ENCODE measurements at regions not wholly inside any gene's neighbourhood (a gene's known extent, or its start where the extent isn't known, plus 50 kb on each side); places are given as distances from the start of the nearest gene placed in this dataset.
"Not testable (repeated sequence)": the region's sequence is repeated elsewhere in the genome, so short reads cannot be mapped to it uniquely, and the experiment has no call there.

DNA sequence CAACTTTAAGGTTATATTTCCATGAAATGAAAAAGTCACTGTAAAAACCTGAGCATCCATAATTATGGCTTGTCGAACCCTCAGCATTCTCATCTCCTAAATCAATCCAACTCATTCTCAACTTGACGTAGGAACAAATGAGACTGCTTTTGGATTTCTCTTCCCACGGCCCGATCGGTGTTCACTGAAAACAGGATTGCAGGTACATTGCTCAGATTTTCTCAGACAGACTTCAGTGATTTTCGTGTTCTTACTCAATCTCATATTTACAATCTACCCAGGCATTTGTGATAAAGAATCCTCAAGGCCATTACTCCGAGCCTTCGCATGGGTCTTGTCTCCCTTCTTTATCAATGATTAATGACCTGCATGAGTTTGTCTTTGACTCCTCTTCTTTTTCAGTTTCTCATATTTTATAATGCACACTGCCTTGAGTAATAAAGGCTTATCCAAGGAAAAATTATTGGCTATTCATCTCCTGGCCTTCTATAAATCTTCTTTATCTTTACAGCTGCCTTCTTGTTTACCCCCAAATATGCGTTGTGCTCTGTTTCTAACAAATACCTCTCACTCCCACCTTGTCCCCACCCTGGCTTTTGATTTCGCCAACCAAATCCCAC is 90.4 kb upstream of the MYO3A start:
- no peak for ATAC-seq
- no peak overlapping the region for H3K27ac Mint-ChIP-seq

DNA sequence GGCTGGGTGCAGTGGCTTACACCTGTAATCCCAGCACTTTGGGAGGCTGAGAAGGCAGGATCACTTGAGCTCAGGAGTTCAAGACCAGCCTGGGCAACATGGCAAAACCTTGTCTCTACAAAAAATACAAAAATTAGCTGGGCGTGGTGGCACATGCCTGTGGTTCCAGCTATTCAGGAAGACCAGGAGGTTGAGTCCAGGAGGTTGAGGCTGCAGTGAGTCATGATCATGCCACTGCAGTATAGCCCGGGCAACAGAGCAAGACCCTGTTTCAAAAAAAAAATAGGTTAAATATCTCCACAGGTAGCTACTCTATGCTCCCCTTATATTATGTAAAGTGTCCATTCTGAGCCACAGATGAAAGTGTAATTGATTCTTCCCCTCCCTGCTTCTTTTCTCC is 89.3 kb upstream of the MYO3A start:
- not testable (repeated sequence) for H3K27me3 Mint-ChIP-seq; ATAC-seq; H3K27ac Mint-ChIP-seq; H3K36me3 Mint-ChIP-seq (ENCODE audit: low read depth); H3K9me3 Mint-ChIP-seq; H3K4me1 Mint-ChIP-seq; DNase-seq; H3K4me3 Mint-ChIP-seq

More for the DNA sequence above, 90.4 kb upstream of the MYO3A start:
- no peak overlapping the region for H3K4me3 Mint-ChIP-seq
- H3K27me3 Mint-ChIP-seq = peaks cover 2% of the 10 kb centered on the region
- H3K4me1 Mint-ChIP-seq = no peaks in the 10 kb centered on the region
- peaks cover 9% of the 10 kb centered on the region for H3K9me3 Mint-ChIP-seq
- H3K36me3 Mint-ChIP-seq (ENCODE audit: low read depth) = no peaks in the 10 kb centered on the region
- DNase-seq = no peak

DNA sequence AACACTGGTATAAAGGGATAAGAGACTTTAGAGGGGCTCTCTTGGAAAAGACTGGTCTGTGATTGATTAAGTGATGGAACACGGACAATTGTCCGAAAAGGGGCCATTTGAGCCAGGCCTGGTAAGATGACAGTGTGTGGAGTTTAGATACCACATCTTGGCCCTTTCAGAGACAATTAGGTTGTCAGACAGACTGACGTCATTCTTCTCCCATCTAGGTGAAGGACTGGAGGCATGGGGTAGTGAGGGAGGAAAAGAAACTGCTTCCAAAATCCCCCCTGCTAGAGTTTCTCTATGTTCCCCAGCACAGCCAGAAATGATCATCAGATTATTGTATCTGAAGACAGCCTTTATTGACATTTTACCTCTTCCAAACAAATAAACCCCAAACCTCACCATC is 84.8 kb upstream of the MYO3A start:
- Mint-ChIP-seq H3K27ac (no peak overlapping the region), H3K27me3 (peaks cover 12% of the 10 kb centered on the region), H3K9me3 (no peaks in the 10 kb centered on the region), H3K4me3 (no peak overlapping the region), H3K4me1 (no peaks in the 10 kb centered on the region), H3K36me3 (ENCODE audit: low read depth) (no peaks in the 10 kb centered on the region)
- DNase-seq (no peak), ATAC-seq (no peak)

DNA sequence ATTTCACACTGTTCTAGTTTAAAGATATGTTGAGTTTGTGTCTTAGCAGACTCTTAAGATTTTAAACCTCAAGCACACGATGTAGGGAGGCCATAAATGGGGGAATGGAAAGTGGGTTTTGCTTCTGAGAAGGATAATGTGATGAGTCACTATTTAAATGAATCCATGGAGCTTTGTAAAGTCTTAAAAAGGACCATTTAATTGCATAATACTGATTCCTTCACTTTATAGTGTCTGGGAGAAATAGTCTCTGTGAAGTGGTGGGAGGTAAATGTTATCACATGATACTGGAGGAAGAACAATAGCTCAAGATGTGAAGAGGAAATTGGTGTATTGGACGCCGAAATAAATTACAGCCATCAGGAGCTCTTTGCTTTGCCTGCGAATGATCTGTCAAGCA is 84.0 kb upstream of the MYO3A start:
- no peak for DNase-seq
- peaks cover 12% of the 10 kb centered on the region for H3K27me3 Mint-ChIP-seq
- ATAC-seq = no peak
- no peak overlapping the region for H3K27ac Mint-ChIP-seq
- no peaks in the 10 kb centered on the region for H3K36me3 Mint-ChIP-seq (ENCODE audit: low read depth)
- H3K4me3 Mint-ChIP-seq = no peak overlapping the region
- no peaks in the 10 kb centered on the region for H3K4me1 Mint-ChIP-seq
- H3K9me3 Mint-ChIP-seq = no peaks in the 10 kb centered on the region

DNA sequence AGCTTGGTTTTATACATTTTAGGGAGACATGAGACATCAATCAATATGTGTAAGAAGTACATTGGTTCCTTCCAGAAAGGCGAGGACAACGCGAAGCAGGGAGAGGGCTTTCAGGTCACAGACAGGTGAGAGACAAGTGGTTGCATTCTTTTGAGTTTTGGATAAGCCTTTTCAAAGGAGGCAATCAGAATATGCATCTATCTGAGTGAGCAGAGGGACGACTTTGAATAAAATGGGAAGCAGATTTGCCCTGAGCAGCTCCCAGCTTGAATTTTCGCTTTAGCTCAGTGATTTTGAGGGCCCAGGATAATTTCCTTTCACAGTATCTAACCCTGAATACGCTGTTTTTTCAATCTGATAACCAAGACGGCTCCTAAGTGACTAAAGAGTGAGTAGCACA is 82.5 kb upstream of the MYO3A start:
- H3K36me3 Mint-ChIP-seq (ENCODE audit: low read depth) = no peaks in the 10 kb centered on the region
- H3K4me1 Mint-ChIP-seq = no peaks in the 10 kb centered on the region
- H3K27me3 Mint-ChIP-seq = peaks cover 12% of the 10 kb centered on the region
- H3K27ac Mint-ChIP-seq = no peak overlapping the region
- no peak for ATAC-seq
- no peak for DNase-seq
- no peaks in the 10 kb centered on the region for H3K9me3 Mint-ChIP-seq
- no peak overlapping the region for H3K4me3 Mint-ChIP-seq

DNA sequence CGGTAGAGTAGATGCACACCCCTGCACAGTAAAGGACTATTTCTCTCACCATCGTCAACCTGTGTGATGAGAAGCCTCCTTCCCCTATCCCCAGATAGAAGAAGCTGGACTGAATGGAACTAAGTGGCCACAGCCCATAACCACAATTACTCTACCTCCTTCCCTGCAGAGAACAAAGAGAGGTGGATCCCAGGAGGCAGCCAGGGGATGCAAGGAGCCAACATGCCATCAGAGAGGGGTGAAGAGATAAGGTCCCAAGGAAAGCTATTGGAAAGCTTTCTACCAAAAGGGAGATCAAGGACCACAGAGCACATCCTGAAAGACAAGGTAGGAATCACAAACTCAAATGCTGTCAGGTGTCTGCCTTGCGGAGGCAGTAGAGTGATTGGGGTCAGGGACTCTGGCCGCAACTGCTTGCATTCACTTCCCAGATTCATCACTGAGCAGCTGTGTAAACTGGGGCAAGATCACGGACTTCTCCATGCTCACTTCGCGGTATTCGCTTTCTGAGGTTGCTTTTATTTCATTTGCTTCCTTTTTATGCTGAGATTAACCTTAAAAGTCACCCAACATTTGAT is 81.6 kb upstream of the MYO3A start:
- Mint-ChIP-seq H3K27me3 (peaks cover 15% of the 10 kb centered on the region), H3K4me3 (no peak overlapping the region), H3K4me1 (no peaks in the 10 kb centered on the region)

DNA sequence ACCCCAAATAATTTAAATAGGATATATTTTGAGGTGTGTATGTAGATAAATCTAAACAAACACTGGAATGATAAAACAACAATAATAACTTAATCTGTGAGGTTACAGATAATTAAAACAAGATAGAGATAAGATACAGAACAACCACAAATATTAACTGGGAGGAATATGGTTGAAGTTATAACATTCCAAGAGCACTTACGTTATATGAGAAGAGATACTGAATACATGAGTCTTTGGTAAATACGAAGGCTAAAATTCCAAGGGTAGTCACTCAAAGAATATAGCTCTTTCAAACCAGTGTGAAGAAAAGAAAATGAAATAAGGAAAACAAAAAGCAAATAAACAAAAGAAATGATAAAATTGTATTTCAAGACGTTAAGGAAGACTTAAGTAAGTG is 76.0 kb upstream of the MYO3A start:
- ATAC-seq (no peak), DNase-seq (no peak)
- Mint-ChIP-seq H3K9me3 (no peaks in the 10 kb centered on the region), H3K27ac (no peak overlapping the region), H3K4me3 (no peak overlapping the region), H3K4me1 (no peaks in the 10 kb centered on the region), H3K36me3 (ENCODE audit: low read depth) (no peaks in the 10 kb centered on the region), H3K27me3 (peaks cover 5% of the 10 kb centered on the region)

More for the DNA sequence above, 81.6 kb upstream of the MYO3A start:
- Mint-ChIP-seq H3K27ac (no peak overlapping the region), H3K9me3 (no peaks in the 10 kb centered on the region), H3K36me3 (ENCODE audit: low read depth) (no peaks in the 10 kb centered on the region)
- DNase-seq (no peak), ATAC-seq (no peak)

DNA sequence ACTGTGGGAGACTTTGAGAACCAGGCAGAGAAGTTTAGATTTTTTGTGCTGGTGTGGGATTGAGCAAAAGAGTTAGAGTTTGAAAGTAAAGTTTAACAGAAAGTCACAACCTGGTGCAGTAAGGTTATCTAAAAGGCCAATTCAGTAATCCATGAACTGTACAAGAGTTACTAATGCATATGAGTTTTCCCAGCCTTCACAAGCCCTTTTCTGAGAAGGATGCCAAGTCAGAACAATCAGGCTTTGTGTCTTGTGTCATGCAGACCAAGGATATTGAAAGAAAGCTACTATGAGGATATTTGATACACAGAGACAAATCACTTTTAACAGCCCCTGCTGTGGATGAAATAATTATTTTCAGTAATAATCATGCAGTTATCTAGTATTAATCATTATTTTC is 68.8 kb upstream of the MYO3A start:
- H3K27me3 Mint-ChIP-seq = peaks cover 2% of the 10 kb centered on the region
- H3K36me3 Mint-ChIP-seq (ENCODE audit: low read depth) = no peaks in the 10 kb centered on the region
- H3K9me3 Mint-ChIP-seq = peaks cover 7% of the 10 kb centered on the region
- no peak overlapping the region for H3K4me3 Mint-ChIP-seq
- H3K4me1 Mint-ChIP-seq = no peaks in the 10 kb centered on the region
- DNase-seq (no peak), ATAC-seq (no peak)
- H3K27ac Mint-ChIP-seq = no peak overlapping the region

DNA sequence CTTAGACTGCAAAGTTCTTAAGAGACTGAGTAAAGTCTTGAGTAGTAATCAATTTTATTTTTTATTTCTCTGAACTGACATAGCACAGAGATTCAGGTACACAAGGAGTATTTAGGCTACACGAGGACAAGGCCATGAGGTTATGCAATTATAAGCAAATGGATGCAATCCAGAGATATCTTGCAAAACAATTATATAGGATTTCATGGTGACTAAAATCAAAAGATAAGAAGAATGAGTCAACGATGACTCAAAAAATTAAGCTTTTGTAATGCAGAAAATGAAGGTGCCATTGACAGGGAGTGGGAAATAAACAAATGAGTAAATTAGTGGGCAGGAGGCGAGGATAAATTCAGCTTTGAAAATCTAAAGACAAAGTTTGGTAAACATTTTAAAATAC is 66.7 kb upstream of the MYO3A start:
- ATAC-seq = no peak
- no peak overlapping the region for H3K27ac Mint-ChIP-seq
- no peak for DNase-seq

DNA sequence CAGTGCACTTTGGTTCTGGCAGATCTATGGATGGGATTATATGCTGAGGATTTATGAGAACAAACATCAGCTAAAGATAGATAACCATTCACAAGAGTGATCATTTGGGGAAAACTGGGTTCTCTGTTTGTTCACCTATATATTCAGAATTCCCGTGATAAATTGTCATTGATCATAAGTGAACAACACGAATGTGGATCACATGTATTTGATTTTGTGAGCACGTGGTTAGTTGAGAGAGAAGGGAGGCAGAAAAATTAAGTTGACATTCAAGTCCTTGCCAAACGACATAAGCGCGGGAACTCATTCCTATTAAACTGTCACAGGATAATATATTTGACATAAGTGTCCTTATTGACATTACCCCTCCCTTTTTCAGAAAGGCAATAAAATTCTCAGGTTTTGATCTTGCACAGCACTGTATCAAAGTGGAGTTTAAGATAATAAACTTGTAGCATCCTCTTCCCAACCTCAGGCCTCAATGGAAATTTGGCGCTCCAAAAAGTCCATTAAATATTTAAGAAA is 64.9 kb upstream of the MYO3A start:
- no peak for ATAC-seq
- peaks cover 4% of the 10 kb centered on the region for H3K9me3 Mint-ChIP-seq
- no peaks in the 10 kb centered on the region for H3K4me1 Mint-ChIP-seq
- no peak overlapping the region for H3K27ac Mint-ChIP-seq
- peaks cover 8% of the 10 kb centered on the region for H3K27me3 Mint-ChIP-seq
- no peaks in the 10 kb centered on the region for H3K36me3 Mint-ChIP-seq (ENCODE audit: low read depth)
- no peak for DNase-seq
- no peak overlapping the region for H3K4me3 Mint-ChIP-seq

More for the DNA sequence above, 66.7 kb upstream of the MYO3A start:
- Mint-ChIP-seq H3K9me3 (peaks cover 7% of the 10 kb centered on the region), H3K27me3 (peaks cover 5% of the 10 kb centered on the region), H3K36me3 (ENCODE audit: low read depth) (no peaks in the 10 kb centered on the region), H3K4me1 (no peaks in the 10 kb centered on the region), H3K4me3 (no peak overlapping the region)

DNA sequence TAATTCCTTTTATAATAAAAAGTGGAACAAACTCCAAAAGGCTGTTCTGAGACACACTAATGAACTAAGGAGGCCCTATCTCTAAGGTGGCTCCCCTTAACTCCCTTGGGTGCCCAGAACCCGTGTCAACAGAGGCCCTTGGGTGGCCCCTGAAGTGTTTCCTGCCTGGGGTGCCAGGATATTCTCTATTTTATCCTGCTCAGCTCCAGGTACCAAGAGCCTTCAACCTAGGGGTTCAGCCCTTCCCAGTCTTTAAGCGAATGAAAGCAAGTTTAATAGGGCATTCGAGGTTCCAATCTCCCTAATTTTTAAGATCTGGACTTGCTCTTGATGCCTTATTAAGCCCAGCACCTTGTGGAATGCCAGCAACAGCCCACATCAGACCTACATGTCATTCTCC is 64.4 kb upstream of the MYO3A start:
- DNase-seq (no peak), ATAC-seq (no peak)
- Mint-ChIP-seq H3K36me3 (ENCODE audit: low read depth) (no peaks in the 10 kb centered on the region), H3K4me1 (no peaks in the 10 kb centered on the region), H3K4me3 (no peak overlapping the region), H3K27me3 (peaks cover 8% of the 10 kb centered on the region), H3K9me3 (no peaks in the 10 kb centered on the region), H3K27ac (no peak overlapping the region)

DNA sequence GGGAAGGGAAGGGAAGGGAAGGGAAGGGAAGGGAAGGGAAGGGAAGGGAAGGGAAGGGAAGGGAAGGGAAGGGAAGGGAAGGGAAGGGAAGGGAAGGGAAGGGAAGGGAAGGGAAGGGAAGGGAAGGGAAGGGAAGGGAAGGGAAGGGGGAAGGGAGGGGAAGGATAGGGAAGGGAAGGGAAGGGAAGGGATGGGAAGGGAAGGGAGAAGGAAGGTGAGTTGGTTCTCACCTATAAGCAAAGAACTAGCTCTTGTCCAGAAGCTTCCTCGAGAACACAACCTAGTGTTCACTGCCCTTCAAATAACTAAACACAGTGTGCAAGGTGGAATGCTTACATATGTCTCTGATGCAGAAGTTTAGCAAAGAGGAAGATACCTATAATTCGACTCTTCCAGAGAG is 59.6 kb upstream of the MYO3A start:
- H3K27me3 Mint-ChIP-seq; ATAC-seq; H3K4me1 Mint-ChIP-seq; DNase-seq; H3K9me3 Mint-ChIP-seq; H3K36me3 Mint-ChIP-seq (ENCODE audit: low read depth); H3K27ac Mint-ChIP-seq; H3K4me3 Mint-ChIP-seq: not testable (repeated sequence)

DNA sequence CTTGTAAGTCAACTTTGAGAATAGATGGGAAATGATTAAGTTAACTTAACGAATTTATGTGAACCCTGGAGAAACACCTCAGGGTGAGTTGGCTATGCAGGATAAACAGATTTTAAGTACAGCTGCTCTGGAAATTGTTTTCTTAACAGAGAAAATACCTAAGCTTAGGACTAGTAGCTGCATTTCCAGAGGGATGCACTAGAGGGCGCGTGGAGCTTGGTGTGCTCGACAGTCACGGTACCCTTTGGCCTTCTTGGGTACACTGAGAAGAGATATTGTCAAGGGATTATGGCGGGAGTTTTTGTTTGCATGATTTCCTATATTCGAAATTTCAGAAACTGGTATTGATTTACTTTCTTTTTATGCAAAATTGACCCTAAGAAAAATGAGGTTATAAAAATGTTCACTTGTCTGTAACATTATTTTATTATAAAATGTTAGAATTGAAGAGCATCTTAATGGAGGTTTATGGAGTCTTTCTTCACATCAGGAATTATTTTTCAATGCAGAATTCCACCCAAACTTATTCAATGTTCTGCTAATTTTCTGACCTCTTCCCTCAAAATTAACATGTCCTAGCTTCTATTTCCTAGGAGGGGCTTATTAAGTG is 58.4 kb upstream of the MYO3A start:
- Mint-ChIP-seq H3K4me3 (no peak overlapping the region), H3K9me3 (no peaks in the 10 kb centered on the region), H3K27me3 (peaks cover 10% of the 10 kb centered on the region), H3K36me3 (ENCODE audit: low read depth) (no peaks in the 10 kb centered on the region), H3K4me1 (no peaks in the 10 kb centered on the region), H3K27ac (no peak overlapping the region)
- ATAC-seq (no peak), DNase-seq (peak; percentile 75)

DNA sequence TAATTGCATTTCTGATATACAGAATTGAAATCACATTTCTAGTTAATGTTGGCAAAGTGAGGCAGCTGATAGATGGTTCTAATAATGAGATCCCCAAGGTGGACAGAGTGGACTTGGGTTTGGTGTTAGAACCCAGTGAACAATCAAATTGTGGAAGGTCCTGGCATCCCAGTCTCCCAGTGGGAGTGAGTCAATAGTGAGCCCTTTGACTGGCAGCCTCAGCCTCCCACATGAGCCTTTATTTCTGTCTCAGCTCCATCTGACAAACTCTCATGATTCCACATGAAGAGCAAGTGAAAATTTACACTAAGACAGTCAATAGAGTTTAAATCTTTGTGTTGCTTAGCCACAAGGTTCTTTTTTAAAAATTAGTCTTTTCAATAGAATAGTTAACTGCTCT is 56.7 kb upstream of the MYO3A start:
- Mint-ChIP-seq H3K4me3 (no peak overlapping the region), H3K27ac (no peak overlapping the region), H3K27me3 (peaks cover 6% of the 10 kb centered on the region), H3K9me3 (no peaks in the 10 kb centered on the region), H3K36me3 (ENCODE audit: low read depth) (no peaks in the 10 kb centered on the region), H3K4me1 (no peaks in the 10 kb centered on the region)
- DNase-seq = no peak
- ATAC-seq = no peak

All from activated naive CD8-positive, alpha-beta T cell treated with anti-CD3 and anti-CD28 coated beads, Interleukin-2, amount 50 U/mL, for 24 hours (primary cell).